Activated CD4-positive, alpha-beta T cell treated with anti-CD3 and anti-CD28 coated beads, Interleukin-2, amount 10 ng/mL, durations not matched to agents 7 days and 5 days (primary cell): ENCODE measurements at regions not wholly inside any gene's neighbourhood (a gene's known extent, or its start where the extent isn't known, plus 50 kb on each side); places are given as distances from the start of the nearest gene placed in this dataset.

ENCODE experiments used
- CTCF ChIA-PET: fragments of 350-600 bp; sonication (Branson Sonifier 250); formaldehyde crosslinking; loops from one replicate; lab custom pipeline; 2021; ENCODE audit warnings: antibody characterized with exemption; lab: Charles Lee
- POLR2A ChIA-PET: fragments of 350-600 bp; sonication (Branson Sonifier 250); formaldehyde crosslinking; loops from one replicate; lab custom pipeline; 2021; ENCODE audit warnings: antibody characterized with exemption; lab: Charles Lee
- DNase-seq: peaks from one replicate; pipeline ENCODE4 v3.0.0-alpha.2; 2020
- H3K27ac Mint-ChIP-seq: one replicate; pipeline ENCODE4 v1.8.0; 2021; ENCODE audit warnings: mild to moderate bottlenecking, moderate library complexity, mixed read lengths
- H3K27me3 Mint-ChIP-seq: one replicate; pipeline ENCODE4 v1.8.0; 2021; ENCODE audit warnings: mixed read lengths
- H3K36me3 Mint-ChIP-seq: one replicate; pipeline ENCODE4 v1.8.0; 2021; ENCODE audit warnings: low read depth, mixed read lengths
- H3K4me1 Mint-ChIP-seq: one replicate; pipeline ENCODE4 v1.8.0; 2021; ENCODE audit warnings: mixed read lengths
- H3K4me3 Mint-ChIP-seq: one replicate; pipeline ENCODE4 v1.8.0; 2021; ENCODE audit warnings: mild to moderate bottlenecking, moderate library complexity, mixed read lengths
- H3K9me3 Mint-ChIP-seq: one replicate; pipeline ENCODE4 v1.8.0; 2021; ENCODE audit warnings: mixed read lengths

DNA sequence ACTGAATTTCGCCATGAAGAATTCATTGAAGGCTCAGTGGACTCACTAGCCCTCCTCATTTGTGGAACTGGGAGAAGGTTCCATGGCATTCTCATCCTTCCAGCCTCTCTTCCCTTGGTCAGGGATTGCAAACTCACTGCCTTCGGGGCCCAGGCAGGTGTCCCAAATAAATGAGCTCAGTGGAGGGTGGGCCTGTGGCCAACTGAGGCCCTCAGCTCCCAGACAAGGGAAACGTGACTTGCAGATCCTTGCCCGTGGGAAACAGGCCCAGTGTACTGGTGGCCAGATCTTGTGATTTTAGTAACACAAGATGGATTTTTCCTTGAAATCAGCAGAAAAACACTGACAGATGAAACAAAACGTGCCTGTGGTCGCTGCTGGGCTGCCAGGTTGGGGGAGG is 168.7 kb upstream of the CTBP2 start:
- POLR2A ChIA-PET, result no interaction called here
- CTCF ChIA-PET, result interaction anchor here (0.5 kb wide), 1 partner anchor 1072 kb away, joined by 4 read pairs; no protein-coding TSS in a partner anchor
- no peak overlapping the region for H3K27ac Mint-ChIP-seq
- H3K36me3 Mint-ChIP-seq, result no peaks in the 10 kb centered on the region
- no peak overlapping the region for H3K4me3 Mint-ChIP-seq
- H3K4me1 Mint-ChIP-seq, result no peaks in the 10 kb centered on the region
- no peaks in the 10 kb centered on the region for H3K27me3 Mint-ChIP-seq
- no peak for DNase-seq
- peaks cover 4% of the 10 kb centered on the region for H3K9me3 Mint-ChIP-seq

DNA sequence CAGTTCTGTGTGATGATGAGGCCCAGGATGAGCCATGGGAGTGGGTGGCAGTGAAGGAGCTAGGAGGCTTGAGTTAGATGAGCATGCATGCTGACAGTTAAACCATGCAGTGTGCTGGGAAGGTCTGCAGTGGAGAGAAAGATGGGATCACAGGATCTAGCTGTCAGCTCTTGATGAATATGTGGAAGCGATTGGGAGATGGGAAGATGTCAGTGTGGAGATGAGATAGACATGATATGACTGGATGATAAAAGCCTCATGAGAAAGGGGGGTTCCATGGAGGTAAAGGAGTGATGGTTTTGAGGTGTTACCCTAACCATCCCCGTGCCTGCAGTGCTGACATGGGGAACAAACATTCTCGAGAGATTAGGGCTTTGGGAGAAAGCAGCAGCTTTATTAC is 165.0 kb upstream of the CTBP2 start:
- no peaks in the 10 kb centered on the region for H3K36me3 Mint-ChIP-seq
- ChIA-PET POLR2A (no interaction called here), CTCF (no interaction called here)
- H3K27me3 Mint-ChIP-seq, result no peaks in the 10 kb centered on the region
- peaks cover 4% of the 10 kb centered on the region for H3K9me3 Mint-ChIP-seq
- H3K4me1 Mint-ChIP-seq, result no peaks in the 10 kb centered on the region
- DNase-seq, result no peak
- no peak overlapping the region for H3K4me3 Mint-ChIP-seq
- H3K27ac Mint-ChIP-seq, result no peak overlapping the region

DNA sequence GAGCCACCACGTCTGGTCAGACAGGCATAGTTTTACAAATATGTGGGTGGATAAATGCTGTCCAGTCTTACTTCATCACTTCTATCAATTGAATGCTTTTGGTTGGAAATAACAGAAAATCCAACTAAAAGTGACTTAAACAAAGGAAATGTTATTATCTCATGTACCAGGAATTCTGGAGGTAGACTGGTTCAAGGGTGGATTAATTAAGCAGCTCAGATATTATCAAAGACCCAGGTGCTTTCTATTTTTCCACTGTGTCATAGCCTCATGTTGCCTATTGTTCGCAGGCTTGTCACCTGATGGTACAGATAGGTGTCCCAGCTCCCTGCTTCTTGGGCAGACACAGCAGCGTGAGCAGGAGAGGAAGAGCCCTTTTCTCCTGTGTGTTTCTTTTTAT is 156.1 kb upstream of the CTBP2 start:
- ChIA-PET CTCF (no interaction called here), POLR2A (no interaction called here)
- no peaks in the 10 kb centered on the region for H3K36me3 Mint-ChIP-seq
- no peaks in the 10 kb centered on the region for H3K9me3 Mint-ChIP-seq
- DNase-seq, result no peak
- peaks cover 2% of the 10 kb centered on the region for H3K27me3 Mint-ChIP-seq
- H3K4me1 Mint-ChIP-seq, result no peaks in the 10 kb centered on the region
- H3K4me3 Mint-ChIP-seq, result no peak overlapping the region
- no peak overlapping the region for H3K27ac Mint-ChIP-seq

DNA sequence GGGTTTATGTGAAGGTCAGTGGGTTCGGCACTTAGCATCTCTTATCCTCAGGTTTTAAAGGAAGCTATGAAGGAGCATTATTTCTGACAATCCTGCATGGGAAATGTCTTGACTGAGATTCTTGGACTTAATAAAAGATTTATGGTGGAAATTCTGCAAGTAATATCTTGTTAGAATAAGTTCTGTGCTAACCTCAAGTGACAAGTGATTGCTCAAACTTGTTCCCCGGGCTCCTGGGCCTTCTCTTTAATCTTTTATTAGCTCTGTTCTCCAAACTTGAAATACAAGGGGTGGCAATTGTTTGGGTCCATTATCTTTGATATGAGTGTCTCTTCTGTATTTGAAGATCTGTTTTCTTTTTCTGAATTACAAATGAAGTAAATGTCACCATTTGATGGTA is 140.6 kb upstream of the CTBP2 start:
- Mint-ChIP-seq H3K27me3 (no peaks in the 10 kb centered on the region), H3K4me3 (no peak overlapping the region), H3K36me3 (no peaks in the 10 kb centered on the region), H3K27ac (no peak overlapping the region), H3K4me1 (no peaks in the 10 kb centered on the region), H3K9me3 (no peaks in the 10 kb centered on the region)
- ChIA-PET CTCF (no interaction called here), POLR2A (no interaction called here)
- no peak for DNase-seq

DNA sequence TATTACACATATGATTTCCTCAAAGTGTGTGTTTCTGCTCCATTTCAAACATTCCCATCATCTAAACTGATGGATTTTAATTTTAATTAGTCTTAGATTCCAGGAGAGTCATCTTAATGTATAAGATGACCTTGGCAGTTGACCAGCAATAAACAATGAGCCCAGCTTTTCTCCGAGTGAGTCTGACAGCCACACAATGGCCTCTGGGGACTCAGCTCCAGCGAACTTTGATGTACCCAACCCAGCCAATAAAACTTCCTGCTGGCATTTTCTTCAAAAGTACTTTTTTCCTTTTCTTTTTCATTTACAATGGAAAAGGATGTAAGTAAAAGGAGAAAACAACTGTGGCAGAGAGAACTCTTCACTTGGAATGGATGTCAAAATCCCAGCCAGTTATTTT is 139.1 kb upstream of the CTBP2 start:
- H3K9me3 Mint-ChIP-seq, result no peaks in the 10 kb centered on the region
- no peaks in the 10 kb centered on the region for H3K36me3 Mint-ChIP-seq
- no peaks in the 10 kb centered on the region for H3K4me1 Mint-ChIP-seq
- no peak overlapping the region for H3K4me3 Mint-ChIP-seq
- CTCF ChIA-PET, result no interaction called here
- POLR2A ChIA-PET, result no interaction called here
- DNase-seq, result no peak
- H3K27me3 Mint-ChIP-seq, result no peaks in the 10 kb centered on the region
- no peak overlapping the region for H3K27ac Mint-ChIP-seq

DNA sequence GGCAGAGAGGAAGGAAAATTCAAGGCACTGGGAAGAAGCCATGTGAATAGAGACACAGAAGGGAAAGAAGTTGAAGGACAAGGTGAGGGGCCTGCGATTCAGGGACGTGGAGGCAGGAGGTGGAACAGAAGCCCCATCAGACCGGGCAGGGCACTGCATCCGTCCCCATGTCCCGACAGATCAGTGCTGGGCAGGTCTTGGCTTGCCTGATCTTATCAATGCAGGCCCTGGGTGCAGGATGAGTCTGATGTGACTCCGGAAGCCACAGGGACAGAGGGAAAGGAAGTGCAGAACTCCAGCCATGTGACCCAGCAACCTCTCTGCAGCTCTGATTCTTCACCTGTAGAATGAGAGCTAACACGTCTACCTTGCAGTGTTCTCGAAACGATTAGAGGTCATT is 136.2 kb upstream of the CTBP2 start:
- Mint-ChIP-seq H3K9me3 (no peaks in the 10 kb centered on the region), H3K36me3 (no peaks in the 10 kb centered on the region), H3K27ac (no peak overlapping the region), H3K4me3 (no peak overlapping the region), H3K27me3 (no peaks in the 10 kb centered on the region), H3K4me1 (no peaks in the 10 kb centered on the region)
- ChIA-PET POLR2A (no interaction called here), CTCF (no interaction called here)
- DNase-seq, result no peak

DNA sequence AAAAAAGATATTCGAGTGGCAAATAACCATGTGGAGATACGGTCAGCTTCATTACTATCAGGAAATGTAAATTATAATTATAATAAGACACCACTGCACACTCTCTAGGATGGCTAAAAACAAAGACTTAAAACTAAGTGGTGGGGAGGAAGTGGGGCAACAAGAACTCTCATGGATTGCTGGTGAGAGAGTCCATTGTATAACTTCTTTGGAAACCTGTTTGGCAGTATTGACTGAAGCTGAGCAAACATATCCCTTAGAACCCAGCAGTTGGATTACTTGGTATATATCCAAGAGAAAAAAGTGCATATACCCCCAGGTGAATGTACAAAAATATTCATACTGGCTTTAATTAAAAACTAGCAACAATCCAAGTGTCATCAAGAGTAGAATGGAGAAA is 133.7 kb upstream of the CTBP2 start:
- CTCF ChIA-PET, result no interaction called here
- no peak for DNase-seq
- Mint-ChIP-seq H3K4me1 (no peaks in the 10 kb centered on the region), H3K27me3 (no peaks in the 10 kb centered on the region), H3K9me3 (no peaks in the 10 kb centered on the region), H3K27ac (no peak overlapping the region), H3K4me3 (no peak overlapping the region), H3K36me3 (no peaks in the 10 kb centered on the region)
- POLR2A ChIA-PET, result no interaction called here

DNA sequence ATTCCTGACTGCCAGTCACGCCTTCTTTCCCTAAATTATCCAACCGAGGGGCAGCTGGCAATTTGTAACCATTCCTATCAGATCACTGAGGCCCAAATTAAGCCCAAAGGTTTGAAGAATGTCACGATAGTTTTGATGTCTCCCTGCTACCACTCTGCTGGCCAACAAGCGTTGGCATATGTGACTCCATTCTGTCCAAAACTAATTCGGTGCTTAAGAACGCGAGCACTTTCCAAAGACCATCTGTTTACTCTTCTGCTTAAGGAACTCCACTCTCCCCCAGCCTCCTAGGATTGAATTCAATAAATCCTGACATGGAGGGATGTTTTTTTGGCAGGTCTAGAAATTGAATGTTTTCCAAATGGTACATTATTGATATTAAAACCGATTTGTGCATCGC is 131.5 kb upstream of the CTBP2 start:
- POLR2A ChIA-PET, result no interaction called here
- H3K9me3 Mint-ChIP-seq, result no peaks in the 10 kb centered on the region
- no peaks in the 10 kb centered on the region for H3K27me3 Mint-ChIP-seq
- no peak overlapping the region for H3K27ac Mint-ChIP-seq
- no peaks in the 10 kb centered on the region for H3K36me3 Mint-ChIP-seq
- H3K4me1 Mint-ChIP-seq, result no peaks in the 10 kb centered on the region
- CTCF ChIA-PET, result no interaction called here
- H3K4me3 Mint-ChIP-seq, result no peak overlapping the region
- DNase-seq, result no peak

DNA sequence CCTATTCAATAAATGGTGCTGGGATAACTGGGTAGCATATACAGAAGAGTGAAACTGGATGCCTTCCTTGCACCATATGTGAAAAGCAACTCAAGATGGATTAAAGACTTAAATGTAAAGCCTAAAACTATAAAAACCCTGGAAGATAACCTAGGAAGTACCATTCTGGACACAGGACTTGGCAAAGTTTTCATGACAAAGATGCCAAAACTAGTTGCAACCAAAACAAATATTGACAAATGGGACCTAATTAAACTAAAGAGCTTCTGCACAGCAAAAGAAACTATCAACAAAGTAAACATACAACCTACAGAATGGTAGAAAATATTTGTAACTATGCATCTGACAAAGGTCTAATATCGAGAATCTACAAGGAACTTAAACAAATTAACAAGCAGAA is 129.1 kb upstream of the CTBP2 start:
- POLR2A ChIA-PET, result no interaction called here
- no peak overlapping the region for H3K27ac Mint-ChIP-seq
- H3K36me3 Mint-ChIP-seq, result no peaks in the 10 kb centered on the region
- DNase-seq, result no peak
- CTCF ChIA-PET, result no interaction called here
- H3K27me3 Mint-ChIP-seq, result no peaks in the 10 kb centered on the region
- H3K4me3 Mint-ChIP-seq, result no peak overlapping the region
- H3K9me3 Mint-ChIP-seq, result no peaks in the 10 kb centered on the region
- no peaks in the 10 kb centered on the region for H3K4me1 Mint-ChIP-seq

DNA sequence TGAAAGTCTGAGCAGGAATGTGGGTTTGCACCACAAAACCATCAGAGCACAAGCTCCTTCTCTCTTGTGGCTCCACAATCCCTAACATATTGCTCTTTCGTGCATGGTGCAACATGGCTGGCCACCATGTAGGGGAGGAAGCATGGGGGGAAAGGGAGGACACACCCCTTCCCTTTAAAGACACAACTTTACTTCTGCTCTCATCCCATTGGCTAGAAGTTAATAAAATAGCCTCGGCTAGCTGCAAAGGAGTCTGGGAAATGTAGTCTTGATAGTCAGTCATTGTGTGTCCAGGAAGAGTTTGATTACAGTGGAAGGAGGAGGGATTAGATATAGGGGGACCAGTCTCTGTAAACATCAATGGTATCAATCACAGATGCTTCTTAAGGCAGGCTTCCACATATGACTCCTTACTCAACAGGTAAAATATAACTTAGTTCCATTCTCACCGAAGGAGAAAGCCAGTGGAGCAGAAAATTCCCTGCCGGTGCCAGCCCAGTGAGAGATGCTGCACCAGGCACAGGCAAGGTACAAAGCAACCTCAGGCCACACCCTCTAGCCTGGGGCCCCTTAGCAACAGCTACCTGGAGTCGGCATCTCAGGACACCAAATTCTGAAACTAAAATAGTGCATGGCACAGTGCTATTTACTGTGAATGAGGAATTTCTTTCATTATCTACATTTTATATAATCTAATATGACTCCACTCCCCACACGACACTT is 124.7 kb upstream of the CTBP2 start:
- Mint-ChIP-seq H3K9me3 (no peaks in the 10 kb centered on the region), H3K36me3 (no peaks in the 10 kb centered on the region), H3K4me1 (no peaks in the 10 kb centered on the region), H3K27ac (no peak overlapping the region), H3K27me3 (no peaks in the 10 kb centered on the region), H3K4me3 (no peak overlapping the region)
- ChIA-PET POLR2A (no interaction called here), CTCF (no interaction called here)
- DNase-seq, result no peak

DNA sequence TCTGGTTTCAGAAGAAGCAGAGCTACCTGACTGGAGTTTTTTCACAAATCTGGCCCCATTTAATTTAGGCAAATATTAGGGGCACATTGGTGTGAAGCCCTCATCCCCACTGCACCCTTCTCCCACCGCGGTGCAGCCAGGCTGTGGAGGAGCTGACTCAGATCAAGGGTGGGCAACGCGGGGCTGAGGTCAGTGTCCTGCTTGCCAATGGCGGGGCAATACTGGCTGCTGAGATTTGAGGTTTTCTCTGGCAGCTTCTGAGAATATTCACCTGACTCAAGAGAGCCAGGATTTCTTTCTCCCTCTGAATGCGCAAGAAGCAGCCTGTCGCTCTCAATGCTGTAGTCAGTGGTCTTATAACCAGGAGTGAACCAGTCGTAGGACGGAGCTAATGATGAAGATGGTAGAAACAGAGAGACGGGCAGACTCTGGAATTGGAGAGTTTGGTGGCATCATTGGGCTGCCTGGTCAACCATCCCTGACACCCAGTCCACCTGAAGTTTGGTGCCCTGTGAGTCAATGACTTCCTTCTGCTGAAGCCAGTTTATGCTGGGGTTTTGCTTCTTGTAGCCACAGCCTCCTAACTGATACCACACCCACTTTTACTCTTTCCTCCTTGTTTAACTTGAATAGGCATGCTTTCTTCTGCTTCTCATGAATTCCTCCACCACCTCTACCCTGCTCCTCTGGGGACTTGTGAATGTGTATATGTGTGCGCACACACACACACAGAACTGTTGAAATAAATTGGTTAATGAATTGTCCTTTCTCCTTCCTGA is 123.7 kb upstream of the CTBP2 start:
- no peak for DNase-seq
- Mint-ChIP-seq H3K36me3 (no peaks in the 10 kb centered on the region), H3K4me1 (no peaks in the 10 kb centered on the region), H3K4me3 (no peak overlapping the region), H3K27me3 (no peaks in the 10 kb centered on the region), H3K27ac (no peak overlapping the region), H3K9me3 (no peaks in the 10 kb centered on the region)
- POLR2A ChIA-PET, result no interaction called here
- CTCF ChIA-PET, result no interaction called here

DNA sequence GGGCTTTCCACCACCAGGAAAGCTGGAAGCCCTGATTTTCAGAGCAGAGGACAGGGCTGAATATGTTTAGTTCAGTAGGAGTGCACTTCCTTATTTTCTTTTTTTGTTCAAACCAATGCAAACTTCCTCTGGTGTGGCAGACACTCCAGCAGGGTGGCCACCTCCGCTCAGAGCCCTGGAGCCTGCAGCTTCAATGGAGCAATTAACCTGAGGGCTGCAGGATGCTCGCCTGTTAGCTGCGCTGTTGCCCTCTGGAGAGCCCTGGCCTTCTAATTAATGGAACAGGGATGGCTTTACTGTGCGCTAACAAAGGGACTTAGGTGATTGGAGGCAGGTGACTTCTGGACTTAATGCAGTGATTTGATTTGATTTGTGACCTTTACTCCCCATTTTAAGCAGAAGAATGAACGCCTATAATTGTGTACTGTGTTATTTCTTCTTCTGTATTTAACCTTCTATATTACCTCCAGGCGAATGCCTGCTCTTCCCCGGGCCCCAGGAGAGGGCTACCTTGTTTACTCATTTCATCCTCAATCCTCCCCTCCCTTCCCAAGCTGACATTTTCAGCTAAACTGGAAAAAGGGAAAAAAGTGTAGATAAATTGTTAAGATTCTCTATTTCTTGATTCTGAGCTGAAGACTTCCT is 123.0 kb upstream of the CTBP2 start:
- H3K4me1 Mint-ChIP-seq, result no peaks in the 10 kb centered on the region
- CTCF ChIA-PET, result no interaction called here
- DNase-seq, result no peak
- no peak overlapping the region for H3K27ac Mint-ChIP-seq
- no peaks in the 10 kb centered on the region for H3K9me3 Mint-ChIP-seq
- H3K36me3 Mint-ChIP-seq, result no peaks in the 10 kb centered on the region
- POLR2A ChIA-PET, result no interaction called here
- H3K27me3 Mint-ChIP-seq, result no peaks in the 10 kb centered on the region
- H3K4me3 Mint-ChIP-seq, result no peak overlapping the region

DNA sequence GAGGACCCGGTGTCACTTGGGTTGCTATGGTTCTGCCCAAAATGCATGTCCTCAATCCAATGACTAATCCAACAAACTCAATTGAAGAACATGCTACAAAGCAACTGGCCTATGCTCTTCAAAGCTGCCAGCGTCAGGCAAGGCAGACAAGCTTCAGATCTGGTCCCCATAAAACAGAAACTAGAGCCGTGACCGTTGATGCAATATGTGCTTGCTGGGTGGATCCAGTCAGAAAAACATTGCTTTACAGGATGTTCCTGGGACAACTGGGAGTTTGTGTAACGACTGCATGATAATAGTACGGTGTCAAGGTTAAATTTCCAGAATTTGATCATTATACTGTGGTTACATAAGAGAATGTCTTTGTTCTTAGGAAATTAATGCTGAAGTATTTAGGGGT is 120.7 kb upstream of the CTBP2 start:
- H3K4me1 Mint-ChIP-seq, result no peaks in the 10 kb centered on the region
- no peak overlapping the region for H3K27ac Mint-ChIP-seq
- H3K4me3 Mint-ChIP-seq, result no peak overlapping the region
- CTCF ChIA-PET, result no interaction called here
- H3K27me3 Mint-ChIP-seq, result peaks cover under 1% of the 10 kb centered on the region
- DNase-seq, result no peak
- no peaks in the 10 kb centered on the region for H3K36me3 Mint-ChIP-seq
- POLR2A ChIA-PET, result no interaction called here
- H3K9me3 Mint-ChIP-seq, result peaks cover under 1% of the 10 kb centered on the region
